Peyer's patch (tissue), 4 donors: ENCODE measurements at regions not wholly inside any gene's neighbourhood (a gene's known extent, or its start where the extent isn't known, plus 50 kb on each side); places are given as distances from the start of the nearest gene placed in this dataset.

Source experiments
- POLR2A ChIP-seq, 2 donors: fragments of 450-650 bp; IDR thresholded peaks; one replicate each; pipeline ENCODE4 v1.5.1; 2017; ENCODE audit warnings: antibody characterized with exemption in 2 of 2, mild to moderate bottlenecking in 2 of 2, moderate library complexity in 2 of 2
- TF ChIP-seq, protein P1 (sequence below), 6 experiments: fragments of 450-650 bp in 4 of 6; fragments of 200-600 bp in 2 of 6; sonication (generic) in 1 of 6; IDR thresholded peaks; one replicate each; pipeline ENCODE4 v1.5.1; 2017 to 2019; ENCODE audit warnings: antibody characterized with exemption in 6 of 6, mild to moderate bottlenecking in 3 of 6, moderate library complexity in 1 of 6

DNA sequence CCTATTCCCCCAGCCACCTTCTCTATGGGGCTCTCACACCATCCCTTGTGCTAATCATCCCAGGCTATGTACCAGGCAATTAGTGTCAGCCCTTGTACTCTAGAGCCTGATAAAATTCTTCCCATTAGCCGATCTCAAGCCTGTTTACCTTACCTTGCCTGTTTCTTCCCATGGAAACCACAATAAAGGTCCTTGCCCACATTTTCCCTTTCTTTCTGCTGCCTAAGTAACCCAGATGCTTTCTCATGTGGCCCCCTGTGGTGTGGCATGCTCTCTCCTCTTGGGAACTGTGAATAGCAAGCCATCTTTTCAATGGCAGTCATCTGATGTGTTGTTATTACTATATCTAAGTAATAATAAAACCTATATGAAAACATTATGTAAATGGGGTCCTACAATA lies 265.8 kb upstream of the ELAC2 start:
- TF ChIP-seq, protein P1, sequence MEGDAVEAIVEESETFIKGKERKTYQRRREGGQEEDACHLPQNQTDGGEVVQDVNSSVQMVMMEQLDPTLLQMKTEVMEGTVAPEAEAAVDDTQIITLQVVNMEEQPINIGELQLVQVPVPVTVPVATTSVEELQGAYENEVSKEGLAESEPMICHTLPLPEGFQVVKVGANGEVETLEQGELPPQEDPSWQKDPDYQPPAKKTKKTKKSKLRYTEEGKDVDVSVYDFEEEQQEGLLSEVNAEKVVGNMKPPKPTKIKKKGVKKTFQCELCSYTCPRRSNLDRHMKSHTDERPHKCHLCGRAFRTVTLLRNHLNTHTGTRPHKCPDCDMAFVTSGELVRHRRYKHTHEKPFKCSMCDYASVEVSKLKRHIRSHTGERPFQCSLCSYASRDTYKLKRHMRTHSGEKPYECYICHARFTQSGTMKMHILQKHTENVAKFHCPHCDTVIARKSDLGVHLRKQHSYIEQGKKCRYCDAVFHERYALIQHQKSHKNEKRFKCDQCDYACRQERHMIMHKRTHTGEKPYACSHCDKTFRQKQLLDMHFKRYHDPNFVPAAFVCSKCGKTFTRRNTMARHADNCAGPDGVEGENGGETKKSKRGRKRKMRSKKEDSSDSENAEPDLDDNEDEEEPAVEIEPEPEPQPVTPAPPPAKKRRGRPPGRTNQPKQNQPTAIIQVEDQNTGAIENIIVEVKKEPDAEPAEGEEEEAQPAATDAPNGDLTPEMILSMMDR (IDR thresholded peaks at IDR 0.05): no peak
- no peak for TF ChIP-seq POLR2A (IDR thresholded peaks at IDR 0.05)
